ENCODE measurements at regions not wholly inside any gene's neighbourhood (a gene's known extent, or its start where the extent isn't known, plus 50 kb on each side); places are given as distances from the start of the nearest gene placed in this dataset.

DNA sequence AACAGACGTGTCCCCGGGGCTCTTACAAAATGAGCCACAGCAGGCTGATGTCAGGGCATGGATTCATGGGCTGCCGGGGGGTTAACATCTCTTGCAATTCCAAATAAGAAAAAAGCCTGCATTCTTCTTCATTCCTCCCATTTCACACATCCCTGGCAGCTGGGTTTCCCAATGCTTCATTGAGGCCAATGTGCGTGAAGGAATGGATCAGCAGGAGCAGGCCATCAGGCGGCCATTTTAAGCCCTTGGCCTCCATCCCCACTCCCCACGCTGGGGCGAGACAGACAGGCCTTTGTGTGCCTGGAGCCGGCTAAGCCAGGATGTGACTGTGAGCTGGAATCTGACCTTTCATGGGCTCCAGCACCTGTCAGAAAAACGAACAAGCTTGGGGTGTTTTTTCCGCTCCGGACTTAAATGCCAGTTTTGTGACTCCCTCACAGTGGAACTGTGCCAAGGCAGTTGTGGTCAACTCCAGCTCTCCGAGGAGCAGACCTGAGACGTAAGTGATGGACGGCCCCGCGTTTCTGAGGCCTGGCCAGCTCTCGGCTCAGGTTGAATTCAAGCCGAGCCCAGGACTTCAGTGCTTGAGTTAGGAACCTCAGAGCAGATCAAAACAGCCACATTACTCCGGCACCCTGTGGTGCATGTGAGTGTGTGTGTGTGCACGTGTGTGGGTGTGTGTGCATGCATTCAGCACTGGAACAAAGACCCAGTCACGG, 133.1 kb downstream of the TMEM30B start:
- Histone ChIP-seq H3K4me1 (ENCODE audit: insufficient read depth, poor library complexity, severe bottlenecking) (peaks cover 24% of the 10 kb centered on the region), H3K9me3 (ENCODE audit: severe bottlenecking) (peaks cover 13% of the 10 kb centered on the region), H3K4me3 (ENCODE audit: severe bottlenecking) (no peak overlapping the region), H3K27ac (ENCODE audit: poor library complexity, severe bottlenecking) (peak overlapping the region; percentile 84), H3K36me3 (ENCODE audit: low read depth) (no peaks in the 10 kb centered on the region), H3K27me3 (ENCODE audit: insufficient read depth, poor library complexity, severe bottlenecking) (no peaks in the 10 kb centered on the region)
- TF ChIP-seq, protein P1, sequence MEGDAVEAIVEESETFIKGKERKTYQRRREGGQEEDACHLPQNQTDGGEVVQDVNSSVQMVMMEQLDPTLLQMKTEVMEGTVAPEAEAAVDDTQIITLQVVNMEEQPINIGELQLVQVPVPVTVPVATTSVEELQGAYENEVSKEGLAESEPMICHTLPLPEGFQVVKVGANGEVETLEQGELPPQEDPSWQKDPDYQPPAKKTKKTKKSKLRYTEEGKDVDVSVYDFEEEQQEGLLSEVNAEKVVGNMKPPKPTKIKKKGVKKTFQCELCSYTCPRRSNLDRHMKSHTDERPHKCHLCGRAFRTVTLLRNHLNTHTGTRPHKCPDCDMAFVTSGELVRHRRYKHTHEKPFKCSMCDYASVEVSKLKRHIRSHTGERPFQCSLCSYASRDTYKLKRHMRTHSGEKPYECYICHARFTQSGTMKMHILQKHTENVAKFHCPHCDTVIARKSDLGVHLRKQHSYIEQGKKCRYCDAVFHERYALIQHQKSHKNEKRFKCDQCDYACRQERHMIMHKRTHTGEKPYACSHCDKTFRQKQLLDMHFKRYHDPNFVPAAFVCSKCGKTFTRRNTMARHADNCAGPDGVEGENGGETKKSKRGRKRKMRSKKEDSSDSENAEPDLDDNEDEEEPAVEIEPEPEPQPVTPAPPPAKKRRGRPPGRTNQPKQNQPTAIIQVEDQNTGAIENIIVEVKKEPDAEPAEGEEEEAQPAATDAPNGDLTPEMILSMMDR (IDR thresholded peaks at IDR 0.05; ENCODE audit: poor library complexity, severe bottlenecking) = no peak
- ATAC-seq (ENCODE audit: low read depth) (no peak), DNase-seq (ENCODE audit: low spot score) (no peak)

DNA sequence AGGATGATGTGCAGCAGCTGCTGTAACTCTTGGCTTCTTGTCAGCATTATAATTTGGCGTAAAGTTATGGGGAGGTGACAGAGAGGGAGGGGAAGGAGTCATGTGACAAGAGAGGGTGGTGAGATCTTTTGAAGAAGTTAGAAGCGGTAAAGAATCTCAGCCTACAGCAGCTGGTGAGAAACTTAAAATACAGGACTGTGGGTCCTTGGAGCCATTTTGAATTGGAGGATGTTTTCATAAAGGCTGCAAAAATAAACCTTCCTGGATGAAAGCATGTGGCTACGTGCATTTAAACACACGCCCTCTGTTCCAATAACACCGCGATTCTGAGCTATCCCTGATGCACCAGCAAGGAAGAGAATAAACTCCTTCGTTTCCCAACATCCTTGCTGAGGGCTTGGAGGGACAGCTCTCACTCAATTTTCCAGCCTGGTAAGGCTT, 133.7 kb downstream of the TMEM30B start:
- ATAC-seq (ENCODE audit: low read depth) (no peak), DNase-seq (ENCODE audit: low spot score) (no peak)
- peaks cover 13% of the 10 kb centered on the region for H3K9me3 ChIP-seq (ENCODE audit: severe bottlenecking)
- no peaks in the 10 kb centered on the region for H3K36me3 ChIP-seq (ENCODE audit: low read depth)
- H3K4me1 ChIP-seq (ENCODE audit: insufficient read depth, poor library complexity, severe bottlenecking) = peaks cover 24% of the 10 kb centered on the region
- TF ChIP-seq, protein P1 (IDR thresholded peaks at IDR 0.05; ENCODE audit: poor library complexity, severe bottlenecking) = no peak
- no peak overlapping the region for H3K4me3 ChIP-seq (ENCODE audit: severe bottlenecking)
- no peaks in the 10 kb centered on the region for H3K27me3 ChIP-seq (ENCODE audit: insufficient read depth, poor library complexity, severe bottlenecking)
- peak overlapping the region; percentile 84 for H3K27ac ChIP-seq (ENCODE audit: poor library complexity, severe bottlenecking)

DNA sequence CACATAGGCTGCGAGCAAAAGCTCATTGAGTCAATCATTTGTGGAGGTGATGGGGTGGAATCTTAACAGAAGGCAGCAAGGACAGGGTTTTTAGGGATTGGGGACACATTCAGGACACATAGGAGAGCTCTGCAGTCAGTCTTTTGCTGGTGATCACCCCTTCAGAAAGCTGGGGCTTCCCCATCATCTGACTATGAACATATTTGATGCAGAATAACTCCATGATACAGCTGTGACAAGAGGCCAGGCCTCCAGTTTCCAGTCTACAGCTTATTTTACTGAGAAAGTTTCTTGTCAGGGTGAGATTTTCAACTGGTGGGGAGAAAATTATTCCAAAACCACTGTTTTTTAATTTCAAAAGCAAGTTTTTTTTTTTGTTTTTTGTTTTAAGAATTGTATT, 134.2 kb downstream of the TMEM30B start:
- Histone ChIP-seq H3K27me3 (ENCODE audit: insufficient read depth, poor library complexity, severe bottlenecking) (no peaks in the 10 kb centered on the region), H3K9me3 (ENCODE audit: severe bottlenecking) (peaks cover 13% of the 10 kb centered on the region), H3K4me1 (ENCODE audit: insufficient read depth, poor library complexity, severe bottlenecking) (peaks cover 24% of the 10 kb centered on the region), H3K27ac (ENCODE audit: poor library complexity, severe bottlenecking) (peak overlapping the region; percentile 84), H3K36me3 (ENCODE audit: low read depth) (no peaks in the 10 kb centered on the region), H3K4me3 (ENCODE audit: severe bottlenecking) (no peak overlapping the region)
- DNase-seq (ENCODE audit: low spot score) (no peak), ATAC-seq (ENCODE audit: low read depth) (no peak)
- TF ChIP-seq, protein P1 (IDR thresholded peaks at IDR 0.05; ENCODE audit: poor library complexity, severe bottlenecking) = no peak

DNA sequence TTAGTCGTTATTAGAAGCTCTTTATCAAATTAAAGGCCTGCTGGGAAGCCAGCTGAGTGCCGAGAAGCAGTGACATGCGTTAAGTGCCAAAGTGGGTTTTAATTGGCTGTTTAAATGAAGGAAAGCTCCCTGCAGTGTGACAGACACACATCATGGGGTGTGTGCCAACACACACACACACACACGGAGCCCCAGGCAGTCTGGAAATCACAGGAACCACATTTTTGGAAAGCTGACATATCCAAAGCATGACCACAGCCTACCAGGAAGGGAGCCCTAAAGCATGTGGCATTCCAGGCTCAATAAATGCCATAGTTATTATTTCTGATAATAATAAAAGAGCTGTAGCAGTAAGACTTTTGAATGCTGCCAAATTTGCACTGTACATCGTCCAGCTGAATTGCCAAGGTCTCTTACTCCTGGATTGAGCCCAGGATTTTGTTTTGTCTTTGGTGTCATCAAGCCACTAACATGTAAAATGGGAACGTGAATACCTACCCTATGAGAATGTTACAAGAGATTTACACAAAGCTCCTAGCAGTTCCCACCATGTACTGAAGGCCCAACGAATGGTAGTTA, 135.1 kb downstream of the TMEM30B start:
- Histone ChIP-seq H3K27ac (ENCODE audit: poor library complexity, severe bottlenecking) (peak overlapping the region; percentile 84), H3K4me3 (ENCODE audit: severe bottlenecking) (no peak overlapping the region), H3K9me3 (ENCODE audit: severe bottlenecking) (peaks cover 13% of the 10 kb centered on the region), H3K36me3 (ENCODE audit: low read depth) (no peaks in the 10 kb centered on the region), H3K27me3 (ENCODE audit: insufficient read depth, poor library complexity, severe bottlenecking) (no peaks in the 10 kb centered on the region), H3K4me1 (ENCODE audit: insufficient read depth, poor library complexity, severe bottlenecking) (peaks cover 24% of the 10 kb centered on the region)
- DNase-seq (ENCODE audit: low spot score) (no peak), ATAC-seq (ENCODE audit: low read depth) (0 out of 3 replicates have a peak, but pooled peaks have one; percentile 7)
- TF ChIP-seq, protein P1 (IDR thresholded peaks at IDR 0.05; ENCODE audit: poor library complexity, severe bottlenecking) = no peak

Measured in RWPE2 (cell line).